ENCODE measurements at regions not wholly inside any gene's neighbourhood (a gene's known extent, or its start where the extent isn't known, plus 50 kb on each side); places are given as distances from the start of the nearest gene placed in this dataset.

- DNase-seq, result no peak
Measured at GRCh38 chr10:128431506-128431905, 305.3 kb upstream of the MKI67 start.

GRCh38 chr10:128432011-128432410 is 305.8 kb upstream of the MKI67 start:
- no peak for DNase-seq

GRCh38 chr10:128432423-128432822 is 306.2 kb upstream of the MKI67 start:
- no peak for DNase-seq

- DNase-seq, result no peak
Measured at GRCh38 chr10:128435811-128436210, 309.6 kb upstream of the MKI67 start.

GRCh38 chr10:128437786-128438345 is 311.6 kb upstream of the MKI67 start:
- DNase-seq, result no peak

GRCh38 chr10:128438417-128439063 is 312.3 kb upstream of the MKI67 start:
- DNase-seq, result no peak

GRCh38 chr10:128440513-128441160 is 314.4 kb upstream of the MKI67 start:
- DNase-seq, result no peak

GRCh38 chr10:128443925-128444518 is 317.8 kb upstream of the MKI67 start:
- no peak for DNase-seq

GRCh38 chr10:128448796-128449195 is 322.6 kb upstream of the MKI67 start:
- DNase-seq, result no peak

- DNase-seq, result no peak
Measured at GRCh38 chr10:128451879-128452278, 325.7 kb upstream of the MKI67 start.

GRCh38 chr10:128456271-128456670 is 330.0 kb upstream of the MKI67 start:
- no peak for DNase-seq

- DNase-seq, result no peak
Measured at GRCh38 chr10:128457136-128457535, 330.9 kb upstream of the MKI67 start.

- no peak for DNase-seq
Measured at GRCh38 chr10:128461991-128462390, 335.8 kb upstream of the MKI67 start.

GRCh38 chr10:128462844-128463243 is 336.6 kb upstream of the MKI67 start:
- no peak for DNase-seq

- DNase-seq, result no peak
Measured at GRCh38 chr10:128463991-128464760, 338.0 kb upstream of the MKI67 start.

GRCh38 chr10:128465697-128466096 is 339.5 kb upstream of the MKI67 start:
- DNase-seq, result no peak

- no peak for DNase-seq
Measured at GRCh38 chr10:128466831-128467371, 340.7 kb upstream of the MKI67 start.

GRCh38 chr10:128468462-128468861 is 342.2 kb upstream of the MKI67 start:
- DNase-seq, result no peak

- DNase-seq, result no peak
Measured at GRCh38 chr10:128469515-128469914, 343.3 kb upstream of the MKI67 start.

GRCh38 chr10:128470321-128470965 is 344.2 kb upstream of the MKI67 start:
- no peak for DNase-seq

- DNase-seq, result no peak
Measured at GRCh38 chr10:128471151-128471550, 344.9 kb upstream of the MKI67 start.

- DNase-seq, result no peak
Measured at GRCh38 chr10:128472196-128472595, 346.0 kb upstream of the MKI67 start.

GRCh38 chr10:128473396-128473795 is 347.2 kb upstream of the MKI67 start:
- no peak for DNase-seq

Data from activated CD4-positive, alpha-beta T cell treated with anti-CD3 and anti-CD28 coated beads for 4 hours (primary cell).